KMS-11 (cell line): ENCODE measurements at regions not wholly inside any gene's neighbourhood (a gene's known extent, or its start where the extent isn't known, plus 50 kb on each side); places are given as distances from the start of the nearest gene placed in this dataset.

Experiments used
- H2AFZ ChIP-seq: fragments of 200-600 bp; sonication (generic); 2 replicates; pipeline ENCODE4 v1.6.1; 2016; ENCODE audit warnings: antibody characterized with exemption, mixed run types, low read depth
- H3K27ac ChIP-seq: fragments of 200-600 bp; sonication (generic); 2 replicates; pipeline ENCODE4 v1.6.1; 2016; ENCODE audit warnings: mild to moderate bottlenecking, mixed run types
- H3K27me3 ChIP-seq: fragments of 200-600 bp; sonication (generic); 2 replicates; pipeline ENCODE4 v1.6.1; 2017; ENCODE audit warnings: mild to moderate bottlenecking, low read depth, mixed run types, moderate library complexity; ENCODE audit not compliant: insufficient read depth
- H3K36me3 ChIP-seq: fragments of 200-600 bp; sonication (generic); 2 replicates; pipeline ENCODE4 v1.6.1; 2017; ENCODE audit warnings: mild to moderate bottlenecking, mixed run types; ENCODE audit not compliant: insufficient read depth
- H3K4me1 ChIP-seq: fragments of 200-600 bp; sonication (generic); 2 replicates; pipeline ENCODE4 v1.6.1; 2016; ENCODE audit warnings: mild to moderate bottlenecking, low read depth, mixed run types; ENCODE audit not compliant: poor library complexity, severe bottlenecking
- H3K4me2 ChIP-seq: fragments of 200-600 bp; sonication (generic); 2 replicates; pipeline ENCODE4 v1.7.0; 2016; ENCODE audit warnings: mild to moderate bottlenecking, mixed run types
- H3K4me3 ChIP-seq: fragments of 200-600 bp; sonication (generic); IDR thresholded peaks from 2 replicates; pipeline ENCODE4 v1.6.1; 2017; ENCODE audit warnings: low read depth, low read length, mixed read lengths; ENCODE audit not compliant: insufficient read depth
- H3K79me2 ChIP-seq: fragments of 200-600 bp; sonication (generic); 2 replicates; pipeline ENCODE4 v1.6.1; 2016; ENCODE audit warnings: low read depth, mixed run types; ENCODE audit not compliant: insufficient read depth
- H3K9ac ChIP-seq: fragments of 200-600 bp; sonication (generic); 2 replicates; pipeline ENCODE4 v1.6.1; 2016; ENCODE audit warnings: mild to moderate bottlenecking, mixed run types
- H4K20me1 ChIP-seq: fragments of 200-600 bp; sonication (generic); 2 replicates; pipeline ENCODE4 v1.6.1; 2016; ENCODE audit warnings: mild to moderate bottlenecking, mixed run types; ENCODE audit not compliant: insufficient read depth
- CTCF ChIP-seq: fragments of 200-600 bp; sonication (generic); conservative IDR thresholded peaks from 2 replicates; pipeline ENCODE4 v1.6.1; 2017; ENCODE audit warnings: low read depth, mild to moderate bottlenecking, antibody characterized with exemption, low read length, moderate library complexity, mixed read lengths

- no peaks in the 10 kb centered on the region for H4K20me1 ChIP-seq
- no peaks in the 10 kb centered on the region for H3K27me3 ChIP-seq
- H3K4me3 ChIP-seq, result no peak overlapping the region
- no peak overlapping the region for H3K4me2 ChIP-seq
- H3K4me1 ChIP-seq, result no peaks in the 10 kb centered on the region
- H3K9ac ChIP-seq, result no peak overlapping the region
- TF ChIP-seq CTCF, result no peak
- no peak overlapping the region for H2AFZ ChIP-seq
- no peaks in the 10 kb centered on the region for H3K36me3 ChIP-seq
- H3K27ac ChIP-seq, result no peak overlapping the region
- H3K79me2 ChIP-seq, result no peaks in the 10 kb centered on the region
Observed at GRCh38 chr3:106488331-106488730, 619.5 kb upstream of the CBLB start.

- Histone ChIP-seq H3K27ac (no peak overlapping the region), H3K79me2 (no peaks in the 10 kb centered on the region), H4K20me1 (no peaks in the 10 kb centered on the region), H3K9ac (no peak overlapping the region), H2AFZ (no peak overlapping the region), H3K36me3 (no peaks in the 10 kb centered on the region), H3K27me3 (no peaks in the 10 kb centered on the region), H3K4me3 (no peak overlapping the region), H3K4me1 (no peaks in the 10 kb centered on the region), H3K4me2 (no peak overlapping the region)
- no peak for TF ChIP-seq CTCF
Observed at GRCh38 chr3:106491796-106492195, 623.0 kb upstream of the CBLB start.

- H3K27ac ChIP-seq, result no peak overlapping the region
- no peak overlapping the region for H3K4me3 ChIP-seq
Observed at GRCh38 chr3:106508331-106508893, 639.6 kb upstream of the CBLB start.

GRCh38 chr3:106510206-106510605, 641.4 kb upstream of the CBLB start:
- H3K4me2 ChIP-seq, result no peak overlapping the region
- no peaks in the 10 kb centered on the region for H3K79me2 ChIP-seq
- no peak overlapping the region for H3K27ac ChIP-seq
- no peaks in the 10 kb centered on the region for H3K4me1 ChIP-seq
- H3K4me3 ChIP-seq, result no peak overlapping the region
- H3K9ac ChIP-seq, result no peak overlapping the region
- H3K27me3 ChIP-seq, result no peaks in the 10 kb centered on the region
- H2AFZ ChIP-seq, result no peak overlapping the region
- TF ChIP-seq CTCF, result no peak
- H3K36me3 ChIP-seq, result no peaks in the 10 kb centered on the region
- H4K20me1 ChIP-seq, result no peaks in the 10 kb centered on the region

More at GRCh38 chr3:106508331-106508893, 639.6 kb upstream of the CBLB start:
- Histone ChIP-seq H3K27me3 (no peaks in the 10 kb centered on the region), H3K4me1 (peaks cover 10% of the 10 kb centered on the region), H3K79me2 (no peaks in the 10 kb centered on the region), H3K9ac (no peak overlapping the region), H2AFZ (no peak overlapping the region), H3K4me2 (no peak overlapping the region), H4K20me1 (no peaks in the 10 kb centered on the region), H3K36me3 (no peaks in the 10 kb centered on the region)
- no peak for TF ChIP-seq CTCF
